NCI-H1048 (cell line): ENCODE measurements at regions not wholly inside any gene's neighbourhood (a gene's known extent, or its start where the extent isn't known, plus 50 kb on each side); places are given as distances from the start of the nearest gene placed in this dataset.
"Not testable (repeated sequence)": the region's sequence is repeated elsewhere in the genome, so short reads cannot be mapped to it uniquely, and the experiment has no call there.

Experiments
- DNase-seq: peaks from one replicate; lab custom pipeline; 2025; lab: John Stamatoyannopoulos, UW

DNA sequence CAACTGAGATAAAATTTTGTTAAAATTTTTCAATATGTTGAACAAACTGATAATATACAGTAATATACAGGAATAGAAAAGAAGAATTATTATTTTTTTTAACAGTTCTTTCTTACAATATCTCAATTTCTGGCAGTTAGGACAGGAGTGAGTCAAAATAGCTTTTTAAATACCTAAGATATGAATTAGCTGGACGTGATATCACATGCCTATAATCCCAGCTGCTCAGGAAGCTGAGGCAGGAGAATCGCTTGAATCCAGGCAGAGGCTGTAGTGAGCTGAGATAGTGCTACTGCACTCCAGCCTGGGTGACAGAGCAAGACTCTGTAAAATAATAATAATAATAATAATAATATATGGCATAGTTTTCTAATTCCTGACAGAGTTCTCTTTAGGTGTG is 1039.3 kb downstream of the STPG2 start:
- no peak for DNase-seq

DNA sequence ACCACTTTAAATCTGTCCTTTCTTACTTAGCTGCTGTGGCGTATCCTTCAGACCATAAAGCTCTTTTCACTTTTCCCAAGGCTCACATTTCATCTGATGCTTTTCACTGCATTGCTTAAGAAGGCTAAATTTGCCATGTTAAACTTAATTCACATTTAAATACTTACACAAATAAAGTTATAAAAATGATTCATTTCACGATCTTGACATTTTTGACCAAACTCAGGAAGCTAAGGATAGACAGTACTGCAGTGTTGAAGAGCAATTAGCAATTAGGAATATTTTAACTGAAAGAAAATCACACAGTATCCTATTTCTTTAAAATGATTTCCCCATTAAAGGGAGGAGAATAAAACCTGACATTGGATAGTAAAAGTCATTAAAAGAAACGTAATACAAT is 1038.6 kb downstream of the STPG2 start:
- DNase-seq, result no peak

DNA sequence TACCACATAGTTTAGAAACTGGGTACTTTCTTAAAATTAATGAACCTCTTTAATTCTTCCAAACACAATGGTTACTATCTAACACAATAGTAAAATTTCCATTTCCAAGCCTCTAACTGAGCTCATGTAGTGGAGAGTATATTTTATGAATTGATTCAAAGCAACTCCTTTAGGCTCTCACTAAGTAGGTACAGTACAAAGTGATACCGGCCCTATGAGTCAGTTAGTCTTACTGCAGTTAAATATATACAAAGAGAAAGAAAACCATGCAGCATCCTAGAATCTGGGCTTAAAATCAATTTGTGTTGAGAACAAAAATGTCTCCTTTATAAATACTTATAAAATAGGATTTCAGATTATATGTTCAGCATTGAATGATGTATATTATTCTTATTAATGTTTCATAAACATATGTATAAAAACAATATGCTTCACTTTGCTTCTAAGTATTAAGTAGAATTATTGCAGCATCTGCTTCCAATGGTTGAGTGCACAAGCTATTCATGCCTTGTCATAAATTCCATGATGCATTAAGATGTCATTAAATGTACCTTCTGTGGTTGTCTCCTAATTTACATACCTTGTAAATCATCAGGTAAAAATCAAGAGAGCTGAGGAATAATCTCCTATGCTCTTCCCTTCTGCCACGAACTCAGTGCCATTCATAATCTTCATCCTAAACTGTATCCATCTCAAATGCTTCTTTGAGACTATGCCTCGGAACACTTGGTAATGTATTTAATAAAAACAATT is 1037.8 kb downstream of the STPG2 start:
- DNase-seq, result no peak

DNA sequence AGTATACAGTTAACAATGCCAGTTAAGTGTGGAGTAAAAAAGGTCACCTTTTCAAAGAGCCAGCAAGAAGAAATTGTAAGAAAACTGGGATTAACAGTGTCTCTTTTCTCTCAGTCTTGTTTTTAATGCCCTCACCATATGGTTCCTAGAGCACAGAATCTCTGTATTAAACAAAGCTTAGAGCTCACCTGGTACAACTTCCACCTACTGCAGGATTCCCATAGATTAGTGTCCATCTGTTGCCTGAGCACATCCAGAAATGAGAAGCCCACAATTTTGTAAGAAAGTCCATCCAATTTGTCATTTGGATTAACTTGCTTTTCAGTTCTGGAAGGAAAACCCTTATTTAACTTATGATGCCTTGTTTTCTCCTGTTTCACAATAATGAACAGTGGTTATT is 1037.1 kb downstream of the STPG2 start:
- DNase-seq, result no peak

DNA sequence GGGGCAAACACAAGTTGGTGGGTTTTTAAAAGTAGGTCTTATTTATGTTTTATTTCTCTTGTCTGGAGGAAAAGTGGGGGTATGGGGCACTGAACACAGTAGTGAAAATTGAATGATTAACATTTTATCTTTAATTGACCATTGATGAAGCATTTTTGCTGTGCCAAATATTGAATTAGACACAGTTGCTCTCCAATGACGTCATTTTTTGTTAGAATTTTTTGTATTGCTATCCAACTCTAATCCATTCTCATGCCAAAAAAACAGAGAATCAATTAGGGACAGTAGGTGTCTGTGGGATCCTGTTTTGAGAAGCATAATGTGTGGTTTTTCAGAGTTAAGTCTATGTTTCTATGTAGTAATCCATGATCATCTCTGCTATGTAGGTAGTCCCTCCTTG is 1032.8 kb downstream of the STPG2 start:
- no peak for DNase-seq

DNA sequence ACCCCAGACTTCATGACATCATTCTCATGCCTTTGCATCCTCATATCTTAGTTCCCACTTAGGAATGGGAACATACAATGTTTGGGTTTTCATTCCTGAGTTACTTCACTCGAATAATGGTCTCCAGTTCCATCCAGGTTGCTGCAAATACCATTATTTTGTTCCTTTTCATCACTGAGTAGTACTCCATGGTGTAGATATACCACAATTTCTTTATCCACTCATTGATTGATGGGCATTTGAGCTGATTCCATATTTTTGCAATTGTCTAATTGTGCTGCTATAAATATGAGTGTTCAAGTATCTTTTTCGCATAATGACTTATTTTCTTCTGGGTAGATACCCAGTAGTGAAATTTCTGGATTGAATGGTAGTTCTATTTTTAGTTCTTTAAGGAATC is 1026.8 kb downstream of the STPG2 start:
- DNase-seq, result no peak

DNA sequence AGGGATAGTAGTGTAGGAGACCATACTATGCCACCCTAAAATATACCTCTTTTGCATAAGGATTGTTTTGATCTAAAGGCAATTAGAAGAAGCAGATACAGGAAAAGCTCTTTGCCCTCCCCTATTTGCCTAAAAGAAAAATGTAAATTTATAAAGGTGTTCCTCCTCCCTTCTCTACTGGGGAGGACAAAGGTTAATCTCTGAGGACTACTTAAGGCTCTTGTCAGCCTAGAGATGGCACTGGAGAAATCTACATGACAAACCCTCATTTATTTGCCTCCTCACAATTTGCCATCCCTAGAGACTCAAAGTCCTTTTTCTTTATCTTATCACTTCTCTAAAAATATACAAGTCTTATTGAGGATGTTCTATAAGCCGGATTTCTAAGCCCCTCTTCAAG is 1021.8 kb downstream of the STPG2 start:
- DNase-seq, result no peak

DNA sequence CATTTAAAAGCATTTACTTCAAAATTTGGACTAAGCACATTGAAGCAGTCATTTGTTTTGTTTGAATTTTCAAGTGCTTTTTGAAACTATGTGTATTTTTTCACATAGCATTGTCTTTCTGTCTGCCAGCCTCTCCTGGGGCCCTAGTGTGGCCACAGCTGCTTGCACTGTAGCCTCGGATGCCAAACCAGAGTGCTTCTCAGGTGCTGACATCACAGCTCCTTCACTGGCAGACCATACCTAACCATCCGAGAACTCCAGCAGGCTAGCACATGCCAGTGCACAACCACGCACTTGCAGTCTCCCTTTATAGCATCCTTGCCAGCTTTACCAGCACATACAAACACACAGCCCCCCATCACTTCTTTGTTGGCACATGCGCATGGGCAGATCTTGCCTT is 1019.7 kb downstream of the STPG2 start:
- DNase-seq, result no peak

DNA sequence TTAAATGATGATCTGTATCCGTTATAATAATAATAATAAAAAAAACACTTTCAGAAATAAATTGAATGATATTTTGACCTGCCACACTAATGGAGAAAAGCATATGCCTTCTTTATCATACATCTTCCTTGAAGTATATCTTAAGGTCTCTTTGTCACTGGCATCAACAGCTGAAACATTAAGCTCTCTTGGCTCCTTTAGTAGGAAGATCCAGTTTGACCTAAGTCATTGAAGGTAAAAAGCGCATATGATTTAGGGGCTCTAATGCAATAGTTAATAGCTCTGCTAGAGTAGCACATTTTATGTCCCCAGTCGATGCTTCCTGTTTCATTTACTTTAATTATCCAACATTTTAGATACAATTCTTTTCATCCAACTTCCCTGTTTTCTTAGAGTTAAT is 1010.8 kb downstream of the STPG2 start:
- no peak for DNase-seq

DNA sequence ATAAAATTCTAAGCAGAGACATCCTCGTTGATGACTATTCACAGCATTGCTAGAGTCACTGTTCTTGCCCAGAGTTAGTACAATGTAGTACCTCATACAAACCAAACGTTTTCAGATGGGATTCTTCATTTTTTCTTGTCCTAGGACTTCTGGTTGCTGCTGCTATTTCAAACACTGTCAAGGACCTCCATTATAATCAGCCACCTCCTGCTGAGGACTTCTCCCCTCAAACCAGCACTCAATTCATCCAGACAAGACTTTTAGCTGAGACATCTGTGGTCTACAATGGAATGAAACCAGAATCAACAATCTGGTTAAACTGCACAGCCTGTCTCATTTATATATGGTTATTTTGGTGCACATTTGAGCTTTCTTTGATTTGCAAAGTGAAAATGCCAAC is 1008.8 kb downstream of the STPG2 start:
- DNase-seq, result no peak

DNA sequence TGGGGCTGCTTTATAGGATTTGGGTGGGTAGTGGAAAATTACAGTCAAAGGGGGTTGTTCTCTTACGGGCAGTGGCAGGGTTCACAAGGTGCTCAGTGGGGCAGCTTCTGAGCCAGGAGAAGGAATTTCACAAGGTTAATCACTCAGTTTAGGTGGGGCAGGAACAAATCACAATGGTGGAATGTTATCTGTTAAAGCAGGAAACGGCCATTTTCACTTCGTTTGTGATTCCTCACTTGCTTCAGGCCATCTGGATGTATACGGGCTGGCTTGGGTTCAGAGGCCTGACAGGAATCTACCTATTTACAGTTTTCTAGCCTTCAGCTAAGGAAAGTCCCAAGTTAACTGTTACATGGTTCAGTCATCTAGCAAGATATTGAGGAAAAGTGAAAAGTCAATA is 1003.5 kb downstream of the STPG2 start:
- DNase-seq, result no peak

DNA sequence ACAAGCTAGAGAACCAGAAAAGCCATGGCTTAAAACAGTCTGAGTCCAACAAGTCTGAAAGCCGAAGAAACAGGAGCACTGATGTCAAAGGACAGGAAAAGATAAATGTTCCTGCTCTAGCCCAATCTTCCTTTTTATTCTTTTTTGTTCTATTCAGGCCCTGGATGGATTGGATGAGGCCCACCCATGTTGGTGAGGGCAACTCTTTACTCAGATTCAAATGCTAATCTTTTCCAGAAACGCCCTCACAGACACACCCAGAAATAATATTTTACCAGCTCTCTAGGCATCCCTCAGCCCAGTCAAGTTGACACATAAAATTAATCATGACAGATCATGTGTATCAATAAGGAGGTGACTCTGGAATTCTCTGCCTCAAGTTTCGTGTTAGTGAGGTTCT is 1002.7 kb downstream of the STPG2 start:
- no peak for DNase-seq

DNA sequence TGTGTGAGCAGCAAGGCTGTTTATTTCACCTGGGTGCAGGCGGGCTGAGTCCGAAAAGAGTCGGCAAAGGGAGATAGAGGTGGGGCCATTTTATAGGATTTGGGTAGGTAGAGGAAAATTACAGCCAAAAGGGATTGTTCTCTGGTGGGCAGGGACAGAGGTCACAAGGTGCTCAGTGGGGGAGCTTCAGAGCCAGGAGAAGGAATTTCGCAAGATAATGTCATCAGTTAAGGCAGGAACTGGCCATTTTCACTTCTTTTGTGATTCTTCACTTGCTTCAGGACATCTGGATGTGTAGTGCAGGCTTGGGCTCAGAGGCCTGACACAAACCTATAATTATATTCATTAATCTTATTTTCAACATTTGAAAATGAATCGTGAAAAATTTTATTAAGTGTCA is 1001.9 kb downstream of the STPG2 start:
- DNase-seq, result not testable (repeated sequence)

DNA sequence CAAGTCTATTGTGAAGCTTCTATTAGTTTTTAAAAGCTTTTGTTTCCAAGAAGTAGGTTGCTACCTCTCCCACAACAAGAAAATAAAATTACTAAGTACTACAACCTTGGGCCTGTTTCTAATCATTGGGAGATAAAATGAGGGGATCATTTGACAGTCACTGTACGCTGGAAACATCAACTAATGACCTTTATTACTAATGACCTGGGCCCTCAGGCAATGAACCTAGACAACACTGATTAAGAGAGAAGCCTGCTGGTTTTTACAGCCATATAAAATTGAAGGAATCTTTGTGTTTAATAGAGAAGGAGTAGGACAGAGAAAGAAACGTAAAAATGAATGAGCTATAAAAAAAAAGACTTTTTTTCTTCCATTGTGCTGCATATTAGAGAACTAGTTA is 1000.9 kb downstream of the STPG2 start:
- DNase-seq, result no peak

DNA sequence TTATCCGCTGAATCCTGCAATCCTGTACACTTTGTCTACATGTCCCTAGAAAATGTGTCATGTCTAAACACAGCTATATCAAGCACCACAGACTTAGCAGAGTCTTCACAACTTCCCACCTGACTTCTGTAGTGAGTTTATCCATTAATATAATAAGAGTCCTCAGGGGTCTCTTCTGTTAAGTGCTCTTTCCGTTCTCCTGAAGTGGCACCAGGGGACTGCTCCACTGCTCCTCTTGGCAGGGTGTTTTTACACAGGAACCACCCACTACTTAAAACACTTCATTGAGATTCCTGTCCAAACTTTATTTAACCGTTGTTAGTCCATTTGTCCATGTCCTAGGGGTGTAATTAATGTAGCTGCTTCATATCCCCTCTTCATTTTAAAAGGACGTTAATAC is 1000.4 kb downstream of the STPG2 start:
- no peak for DNase-seq

DNA sequence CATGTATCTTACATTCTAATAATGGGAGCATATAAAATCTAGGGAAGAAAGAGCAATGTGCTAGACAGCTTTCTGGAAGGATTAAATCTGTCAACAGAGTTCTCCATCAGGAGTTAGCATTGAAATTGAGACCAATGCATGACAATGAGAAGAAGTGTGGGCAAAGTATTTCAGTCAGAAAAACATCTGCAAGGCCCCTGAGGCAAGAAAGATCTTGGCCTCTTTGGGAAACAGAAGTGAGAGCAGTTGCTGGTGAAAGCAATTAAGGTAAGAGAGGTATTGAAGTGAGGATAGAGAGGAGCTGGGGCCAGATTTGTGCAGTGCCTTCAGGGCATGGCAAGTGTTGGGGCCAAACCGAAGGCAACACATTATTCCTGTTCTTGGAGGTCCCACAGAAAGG is 999.1 kb downstream of the STPG2 start:
- no peak for DNase-seq

DNA sequence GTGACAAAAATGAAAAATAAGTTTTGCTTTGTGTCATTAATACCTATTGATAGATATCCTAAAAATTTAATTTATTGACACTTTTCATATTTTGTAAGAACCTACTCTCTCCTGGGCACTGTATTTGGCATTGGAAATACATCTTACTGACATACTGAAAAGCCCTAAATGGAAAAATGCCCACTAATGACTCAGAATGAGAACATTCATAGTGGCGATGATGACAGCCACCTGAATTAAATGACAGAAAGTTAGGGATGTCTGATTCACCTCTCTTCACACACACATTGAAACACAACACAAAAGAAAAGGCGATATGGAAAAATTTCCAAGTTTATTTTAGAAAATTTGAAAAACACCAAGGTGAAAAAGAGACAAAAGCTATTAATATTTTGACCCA is 992.3 kb downstream of the STPG2 start:
- no peak for DNase-seq

DNA sequence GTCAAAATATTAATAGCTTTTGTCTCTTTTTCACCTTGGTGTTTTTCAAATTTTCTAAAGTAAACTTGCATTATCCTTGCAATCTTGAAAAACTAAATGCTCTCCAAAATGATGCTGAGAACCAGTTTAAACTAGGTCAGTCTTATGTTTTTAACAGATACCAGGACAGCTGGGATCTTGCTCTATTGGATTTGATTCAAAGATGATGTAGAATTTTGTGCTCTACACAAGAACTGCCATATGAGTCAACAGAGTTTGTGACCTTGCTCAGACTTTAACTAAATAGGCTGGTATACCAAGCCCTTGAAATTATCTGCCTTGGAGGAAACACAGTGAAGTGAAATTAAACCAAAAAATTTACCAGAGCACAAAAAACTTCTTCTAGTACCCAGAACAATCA is 991.1 kb downstream of the STPG2 start:
- DNase-seq, result no peak

DNA sequence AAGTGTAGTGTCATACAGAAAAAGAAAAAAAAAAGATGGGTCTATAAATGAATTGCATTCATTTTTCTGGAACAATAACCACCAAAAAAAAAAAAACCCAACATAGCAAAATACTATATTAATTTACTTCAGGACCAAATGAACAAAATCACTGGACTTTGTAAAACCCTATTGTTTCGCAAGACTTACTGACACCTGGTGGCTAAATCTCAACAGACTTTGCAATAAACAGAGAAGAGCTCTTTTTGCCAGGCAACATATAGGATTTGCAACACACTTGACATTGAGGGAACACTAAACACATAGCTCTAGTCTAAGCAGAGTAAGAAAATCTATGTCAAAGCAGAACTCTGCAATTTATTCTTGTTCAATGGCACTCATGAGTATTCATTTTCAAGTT is 990.2 kb downstream of the STPG2 start:
- DNase-seq, result no peak

DNA sequence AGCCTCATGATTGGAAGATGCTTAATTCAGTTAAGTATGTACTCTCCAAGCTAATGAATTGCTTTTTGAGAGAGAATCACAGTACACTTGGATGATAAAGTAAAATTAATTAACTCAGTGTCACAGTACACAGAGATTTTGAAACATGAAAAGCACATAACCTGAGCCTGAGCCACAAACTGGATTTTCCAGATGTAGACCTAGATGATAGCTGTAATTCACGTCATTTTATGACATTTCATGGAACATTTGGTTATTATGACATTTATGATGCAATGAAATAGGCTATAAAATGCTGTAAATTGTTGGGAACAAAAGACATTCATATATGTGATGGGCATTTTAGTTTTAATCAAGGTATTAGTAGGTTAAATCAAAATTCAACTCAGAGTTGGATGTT is 983.7 kb downstream of the STPG2 start:
- no peak for DNase-seq

DNA sequence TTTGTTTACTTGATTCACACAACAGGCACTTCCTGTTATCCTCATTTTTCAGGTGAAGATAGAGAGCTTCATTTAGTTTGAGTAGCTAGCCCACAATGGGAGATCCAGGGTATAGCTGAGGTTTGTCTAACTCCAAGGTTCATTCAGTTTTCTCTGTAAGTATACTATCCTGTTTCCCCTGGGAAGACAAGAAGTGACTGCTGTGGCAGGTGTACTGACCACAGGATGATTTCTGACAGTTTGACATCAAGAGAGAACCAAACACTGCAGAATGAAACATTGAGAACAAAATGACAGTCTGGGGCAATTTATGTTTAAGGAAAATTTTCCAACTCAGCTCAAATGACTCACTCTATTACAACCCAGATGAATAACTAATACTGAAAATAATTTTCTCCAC is 958.0 kb downstream of the STPG2 start:
- no peak for DNase-seq

DNA sequence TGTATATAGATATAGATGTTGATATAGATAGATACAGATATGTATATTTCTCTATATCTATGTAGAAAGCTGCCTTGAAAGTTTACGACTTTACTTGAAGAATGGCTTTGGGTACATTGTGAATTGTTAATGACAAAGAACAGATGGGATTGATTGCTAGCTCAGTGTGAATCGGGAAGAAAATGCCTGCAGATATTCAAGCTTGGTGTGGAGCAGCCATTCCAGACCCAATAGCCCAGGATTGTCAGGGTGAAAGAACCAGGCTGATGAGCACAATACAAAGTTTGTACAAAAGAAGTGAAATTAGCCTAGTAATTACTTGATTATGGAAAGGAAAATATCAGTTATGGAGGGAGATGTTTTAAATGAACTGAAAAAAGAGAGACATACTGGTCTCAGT is 946.2 kb downstream of the STPG2 start:
- no peak for DNase-seq

DNA sequence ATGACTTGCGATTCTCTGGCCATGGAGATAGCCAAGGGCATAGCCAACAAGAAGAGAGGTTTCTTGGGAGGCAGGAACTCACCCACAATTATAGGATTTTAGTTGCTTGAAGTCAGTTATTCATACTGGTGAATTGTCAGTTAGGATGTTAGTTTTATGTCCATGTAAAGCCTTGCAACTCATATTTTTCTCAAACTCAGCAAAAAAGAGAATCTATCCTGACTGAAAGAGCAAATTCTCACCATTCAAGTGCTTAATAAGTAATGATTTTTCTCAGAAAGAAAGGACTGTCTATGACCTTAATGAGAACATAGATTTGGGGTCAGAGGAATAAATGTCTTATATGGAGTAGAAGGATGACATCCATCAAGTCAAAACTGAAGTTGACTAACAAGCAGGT is 934.5 kb downstream of the STPG2 start:
- no peak for DNase-seq

DNA sequence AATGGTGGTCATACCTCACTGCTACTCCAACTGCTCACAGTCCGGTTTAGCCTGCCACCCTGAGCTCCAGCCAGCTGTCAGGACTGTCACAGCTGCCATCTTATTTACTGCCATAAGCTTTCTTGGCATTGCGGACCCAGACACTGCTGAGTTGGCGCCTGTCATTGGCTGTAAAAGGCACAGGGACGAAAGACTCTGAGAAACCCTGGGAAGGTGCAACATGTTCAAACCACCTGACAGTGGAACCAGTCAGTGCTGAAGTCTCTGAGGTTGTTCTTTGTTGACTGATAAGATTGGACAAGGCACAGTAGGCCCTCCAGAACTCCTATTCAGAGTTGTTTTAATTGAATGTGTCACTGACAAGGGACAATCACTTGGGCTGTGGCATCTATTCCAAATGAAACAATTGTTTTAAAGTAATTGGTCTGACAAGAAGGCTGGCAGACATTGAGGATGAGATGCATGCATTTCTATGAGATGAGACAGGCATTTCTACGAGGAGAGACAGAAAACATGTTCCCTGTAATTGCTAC is 927.8 kb downstream of the STPG2 start:
- no peak for DNase-seq
